PC-3 (cell line): ENCODE measurements at regions not wholly inside any gene's neighbourhood (a gene's known extent, or its start where the extent isn't known, plus 50 kb on each side); places are given as distances from the start of the nearest gene placed in this dataset.

ENCODE experiments used
- ATAC-seq: fragments of 200-7000 bp; cut with Tn5 transposase; 2 replicates; pipeline ENCODE4 v1.9.1; 2020; ENCODE audit warnings: mild to moderate bottlenecking, moderate library complexity
- BruUV-seq: library from RNA; stranded (reverse); fragments of 400-500 nt; replicated peaks from 2 replicates; lab custom pipeline; 2021; lab: Mats Ljungman, UMichigan
- CTCF ChIA-PET: fragments of 300-600 bp; sonication (Branson Sonifier 250); formaldehyde crosslinking; loops from one replicate; lab custom pipeline; 2022; ENCODE audit warnings: antibody characterized with exemption; lab: Charles Lee
- POLR2A ChIA-PET: fragments of 300-600 bp; sonication (Branson Sonifier 250); formaldehyde crosslinking; loops from one replicate; lab custom pipeline; 2022; ENCODE audit warnings: antibody characterized with exemption; ENCODE audit not compliant: unreplicated experiment; lab: Charles Lee
- DNase-seq: peaks from one replicate; pipeline ENCODE4 v3.0.0-alpha.2; 2015
- H2AFZ ChIP-seq: fragments of 300-600 bp; sonication (generic); 2 replicates; pipeline ENCODE4 v1.6.0; 2016; ENCODE audit warnings: antibody characterized with exemption, low read length
- H3F3A ChIP-seq: fragments of 300-600 bp; sonication (generic); one replicate; pipeline ENCODE4 v1.6.0; 2017; ENCODE audit warnings: antibody characterized with exemption, low read length, control low read depth, mild to moderate bottlenecking; ENCODE audit not compliant: unreplicated experiment
- H3K27ac ChIP-seq: fragments of 300-600 bp; sonication (generic); 2 replicates; pipeline ENCODE4 v1.5.1; 2016; ENCODE audit warnings: mild to moderate bottlenecking, low read length
- H3K27me3 ChIP-seq: fragments of 300-600 bp; sonication (generic); 2 replicates; pipeline ENCODE4 v1.6.1; 2016; ENCODE audit warnings: low read length, mixed read lengths
- H3K36me3 ChIP-seq: fragments of 300-600 bp; sonication (generic); 2 replicates; pipeline ENCODE4 v1.6.1; 2016; ENCODE audit warnings: low read depth, mixed run types, low read length, mixed read lengths
- H3K4me1 ChIP-seq: fragments of 300-600 bp; sonication (generic); 2 replicates; pipeline ENCODE4 v1.5.1; 2016; ENCODE audit warnings: low read length; ENCODE audit not compliant: insufficient read depth
- H3K4me2 ChIP-seq: fragments of 300-600 bp; sonication (generic); 2 replicates; pipeline ENCODE4 v1.6.0; 2016; ENCODE audit warnings: low read length
- H3K4me3 ChIP-seq: fragments of 300-600 bp; sonication (generic); 2 replicates; pipeline ENCODE4 v1.5.1; 2016; ENCODE audit warnings: mild to moderate bottlenecking, low read length, mixed read lengths
- H3K79me2 ChIP-seq: fragments of 300-600 bp; sonication (generic); 2 replicates; pipeline ENCODE4 v1.6.1; 2017; ENCODE audit warnings: low read length, mixed read lengths
- H3K9ac ChIP-seq: fragments of 300-600 bp; sonication (generic); 2 replicates; pipeline ENCODE4 v1.6.0; 2016; ENCODE audit warnings: mild to moderate bottlenecking, low read length
- H3K9me2 ChIP-seq: fragments of 300-600 bp; sonication (generic); replicated peaks from 2 replicates; pipeline ENCODE4 v1.6.1; 2016; ENCODE audit warnings: mixed run types, low read length, mixed read lengths
- H3K9me3 ChIP-seq: fragments of 300-600 bp; sonication (generic); 2 replicates; pipeline ENCODE4 v1.6.1; 2016; ENCODE audit warnings: low read length, mixed read lengths
- H4K20me1 ChIP-seq: fragments of 300-600 bp; sonication (generic); 2 replicates; pipeline ENCODE4 v1.6.1; 2016; ENCODE audit warnings: low read length, mixed read lengths
- EZH2 ChIP-seq: fragments of 300-600 bp; sonication (generic); IDR thresholded peaks from one replicate; pipeline ENCODE4 v1.6.1; 2017; ENCODE audit warnings: antibody characterized with exemption, mild to moderate bottlenecking, low read length; ENCODE audit not compliant: unreplicated experiment
- EZH2phosphoT487 ChIP-seq: fragments of 300-600 bp; sonication (generic); IDR thresholded peaks from 2 replicates; pipeline ENCODE4 v1.6.1; 2018; ENCODE audit warnings: mild to moderate bottlenecking, antibody characterized with exemption, low read length, borderline replicate concordance
- intact Hi-C: fragments of 100-400 bp; cut with micrococcal nuclease; formaldehyde crosslinking; loops from 2 replicates; pipeline ENCODE4 v1.9.0; 2023
- TF ChIP-seq, protein P1 (sequence below): fragments of 300-600 bp; sonication (generic); conservative IDR thresholded peaks from 2 replicates; pipeline ENCODE4 v1.5.1; 2017; ENCODE audit warnings: antibody characterized with exemption, low read depth, mild to moderate bottlenecking, low read length

DNA sequence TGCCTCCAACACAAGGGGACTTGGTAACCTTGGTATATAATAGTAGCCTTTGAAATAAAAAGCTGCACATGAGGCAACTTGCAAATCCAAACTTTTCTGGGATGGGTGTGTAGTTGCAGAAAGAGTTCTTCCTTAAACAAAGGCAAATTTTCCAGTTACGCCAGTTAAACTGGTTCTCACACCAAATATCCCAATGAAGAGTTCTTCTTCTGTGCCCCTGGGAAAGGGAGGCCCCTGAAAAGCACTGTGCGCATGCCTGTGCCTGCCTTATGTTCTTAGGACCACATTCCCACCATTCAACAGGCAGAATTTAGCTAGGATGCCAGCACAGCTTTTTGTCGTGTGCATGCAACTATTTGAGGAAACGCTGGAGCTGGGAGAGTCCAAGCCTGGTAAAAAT lies 164.8 kb upstream of the SLC25A13 start:
- Histone ChIP-seq H2AFZ (no peak overlapping the region), H3K9me2 (no peaks in the 10 kb centered on the region), H3K9me3 (no peaks in the 10 kb centered on the region), H3K9ac (no peak overlapping the region), H3F3A (no peaks in the 10 kb centered on the region), H3K27me3 (no peaks in the 10 kb centered on the region), H3K27ac (no peak overlapping the region), H3K4me3 (no peak overlapping the region), H4K20me1 (no peaks in the 10 kb centered on the region), H3K79me2 (no peaks in the 10 kb centered on the region), H3K4me2 (no peak overlapping the region), H3K36me3 (no peaks in the 10 kb centered on the region), H3K4me1 (no peaks in the 10 kb centered on the region; the same call in 1 of the 2 replicates)
- BruUV-seq = no TSS peak
- ATAC-seq = no peak
- DNase-seq = peak; percentile 10
- POLR2A ChIA-PET = no interaction called here
- TF ChIP-seq EZH2phosphoT487 = no peak
- no peak for TF ChIP-seq EZH2
- TF ChIP-seq, protein P1, sequence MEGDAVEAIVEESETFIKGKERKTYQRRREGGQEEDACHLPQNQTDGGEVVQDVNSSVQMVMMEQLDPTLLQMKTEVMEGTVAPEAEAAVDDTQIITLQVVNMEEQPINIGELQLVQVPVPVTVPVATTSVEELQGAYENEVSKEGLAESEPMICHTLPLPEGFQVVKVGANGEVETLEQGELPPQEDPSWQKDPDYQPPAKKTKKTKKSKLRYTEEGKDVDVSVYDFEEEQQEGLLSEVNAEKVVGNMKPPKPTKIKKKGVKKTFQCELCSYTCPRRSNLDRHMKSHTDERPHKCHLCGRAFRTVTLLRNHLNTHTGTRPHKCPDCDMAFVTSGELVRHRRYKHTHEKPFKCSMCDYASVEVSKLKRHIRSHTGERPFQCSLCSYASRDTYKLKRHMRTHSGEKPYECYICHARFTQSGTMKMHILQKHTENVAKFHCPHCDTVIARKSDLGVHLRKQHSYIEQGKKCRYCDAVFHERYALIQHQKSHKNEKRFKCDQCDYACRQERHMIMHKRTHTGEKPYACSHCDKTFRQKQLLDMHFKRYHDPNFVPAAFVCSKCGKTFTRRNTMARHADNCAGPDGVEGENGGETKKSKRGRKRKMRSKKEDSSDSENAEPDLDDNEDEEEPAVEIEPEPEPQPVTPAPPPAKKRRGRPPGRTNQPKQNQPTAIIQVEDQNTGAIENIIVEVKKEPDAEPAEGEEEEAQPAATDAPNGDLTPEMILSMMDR = no peak
- intact Hi-C loops = no loop called here
- CTCF ChIA-PET = no interaction called here

DNA sequence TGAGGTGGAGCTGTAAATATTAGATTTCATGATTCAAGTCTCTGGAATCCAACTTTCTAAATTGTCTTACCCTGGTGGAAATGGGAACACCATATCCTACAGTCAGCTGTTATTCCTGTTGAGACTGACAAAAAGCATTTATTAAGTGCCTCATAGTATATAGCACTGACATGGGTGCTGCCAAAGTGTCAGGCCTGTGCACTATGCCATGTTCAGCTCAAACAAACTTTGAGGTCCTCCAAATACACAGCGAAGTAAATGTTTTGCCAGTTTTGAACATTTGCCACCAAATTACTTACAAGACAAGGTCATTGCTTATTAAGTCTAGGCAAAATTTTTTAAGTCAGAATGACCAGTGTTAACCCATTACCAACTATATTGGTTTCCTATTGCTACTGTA lies 162.9 kb upstream of the SLC25A13 start:
- H3K79me2 ChIP-seq = no peaks in the 10 kb centered on the region

DNA sequence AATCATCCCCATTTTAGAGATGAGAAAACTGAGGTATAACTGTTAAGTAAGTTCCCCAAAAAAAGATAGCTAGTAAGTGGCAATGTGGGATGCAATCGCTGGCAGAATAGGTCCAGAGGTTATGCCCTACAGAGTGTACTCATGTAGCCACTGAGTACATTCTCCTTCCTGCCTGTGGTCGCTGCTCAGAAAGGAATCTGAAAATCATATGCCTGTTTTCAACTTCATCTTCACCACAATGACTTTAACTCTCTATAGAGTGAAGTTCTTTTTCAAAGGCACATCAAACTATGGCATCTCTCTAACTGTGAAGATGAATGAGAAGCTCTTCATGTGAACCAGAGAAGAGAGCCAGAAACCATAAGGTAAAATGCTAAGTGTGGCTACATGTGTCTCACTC lies 162.2 kb upstream of the SLC25A13 start:
- ATAC-seq = no peak
- ChIA-PET POLR2A (no interaction called here), CTCF (no interaction called here)
- no peaks in the 10 kb centered on the region for H4K20me1 ChIP-seq
- H3K9me2 ChIP-seq = no peaks in the 10 kb centered on the region
- no peak overlapping the region for H3K4me3 ChIP-seq
- TF ChIP-seq, protein P1 = no peak
- TF ChIP-seq EZH2 (no peak), EZH2phosphoT487 (no peak)
- H3K9ac ChIP-seq = no peak overlapping the region
- no TSS peak for BruUV-seq
- H3K27me3 ChIP-seq = no peaks in the 10 kb centered on the region
- no peaks in the 10 kb centered on the region for H3K36me3 ChIP-seq
- no peaks in the 10 kb centered on the region; the same call in 1 of the 2 replicates for H3K4me1 ChIP-seq
- no peak overlapping the region for H3K27ac ChIP-seq
- H3K9me3 ChIP-seq = no peaks in the 10 kb centered on the region
- H2AFZ ChIP-seq = no peak overlapping the region
- no peak overlapping the region for H3K4me2 ChIP-seq
- H3K79me2 ChIP-seq = no peaks in the 10 kb centered on the region
- intact Hi-C loops = no loop called here
- no peak for DNase-seq
- H3F3A ChIP-seq = no peaks in the 10 kb centered on the region

More for the DNA sequence above, 162.9 kb upstream of the SLC25A13 start:
- no peaks in the 10 kb centered on the region for H3K9me2 ChIP-seq
- no peaks in the 10 kb centered on the region; the same call in 1 of the 2 replicates for H3K4me1 ChIP-seq
- no peak overlapping the region for H2AFZ ChIP-seq
- no peak for ATAC-seq
- no TSS peak for BruUV-seq
- H4K20me1 ChIP-seq = no peaks in the 10 kb centered on the region
- H3K4me3 ChIP-seq = no peak overlapping the region
- H3K9ac ChIP-seq = no peak overlapping the region
- TF ChIP-seq EZH2 (no peak), EZH2phosphoT487 (no peak)
- TF ChIP-seq, protein P1 = no peak
- ChIA-PET POLR2A (no interaction called here), CTCF (no interaction called here)
- no peak overlapping the region for H3K4me2 ChIP-seq
- no peaks in the 10 kb centered on the region for H3K27me3 ChIP-seq
- H3K9me3 ChIP-seq = no peaks in the 10 kb centered on the region
- H3K27ac ChIP-seq = no peak overlapping the region
- no peaks in the 10 kb centered on the region for H3F3A ChIP-seq
- no peaks in the 10 kb centered on the region for H3K36me3 ChIP-seq
- DNase-seq = peak; percentile 5
- intact Hi-C loops = no loop called here
